ENCODE measurements at regions not wholly inside any gene's neighbourhood (a gene's known extent, or its start where the extent isn't known, plus 50 kb on each side); places are given as distances from the start of the nearest gene placed in this dataset.

DNA sequence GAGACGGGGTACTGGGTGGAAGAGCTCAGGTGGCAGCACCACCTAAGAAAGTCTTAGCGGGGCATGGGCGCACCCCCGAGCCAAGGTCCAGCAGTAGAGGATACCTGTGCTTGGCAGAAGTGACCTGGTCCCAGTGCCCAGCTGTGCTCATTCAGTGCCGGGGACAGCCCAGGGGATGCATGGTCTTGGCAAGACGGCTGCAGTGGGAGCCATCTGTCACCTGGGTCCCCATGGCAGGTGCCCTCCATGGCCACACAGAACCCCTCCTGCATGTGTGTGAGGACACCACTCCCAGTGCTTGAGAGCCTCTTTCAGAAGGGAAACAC, 664.7 kb downstream of the QKI start:
- Mint-ChIP-seq H3K9me3 (peaks cover 0 to 2% of the 10 kb centered on the region in 2 experiments; a peak in 1 of 5 replicates), H3K27me3 (ENCODE audit: low read depth) (peaks cover 2% of the 10 kb centered on the region), H3K27ac (no peak overlapping the region), H3K4me1 (peaks cover 12 to 13% of the 10 kb centered on the region in 2 experiments), H3K4me3 (no peak overlapping the region), H3K36me3 (ENCODE audit: insufficient read depth in 1 of 3, low read depth in 3 of 3) (peaks cover 0 to 5% (median 0%) of the 10 kb centered on the region in 3 experiments; a peak in 2 of 7 replicates)
- no peak overlapping the region for H2BK20ac ChIP-seq (ENCODE audit: low read depth, low read length, poor library complexity, severe bottlenecking)
- H2BK15ac ChIP-seq (ENCODE audit: low read depth, low read length): no peak overlapping the region
- no peak overlapping the region for H2BK120ac ChIP-seq (ENCODE audit: low read depth, low read length, poor library complexity, severe bottlenecking)
- H3K9me3 ChIP-seq (ENCODE audit: control insufficient read depth, low read depth, low read length): no peaks in the 10 kb centered on the region
- no peaks in the 10 kb centered on the region for H3K79me1 ChIP-seq (ENCODE audit: insufficient read depth, low read depth, low read length, poor library complexity, severe bottlenecking)
- no peaks in the 10 kb centered on the region; the same call in 1 of the 2 replicates for H3K4me1 ChIP-seq (ENCODE audit: insufficient read depth, low read length)
- H2AK5ac ChIP-seq (ENCODE audit: insufficient read length, low read length): no peak overlapping the region
- no peak overlapping the region for H3K23ac ChIP-seq (ENCODE audit: insufficient read length, low read depth, low read length)
- no peak overlapping the region for H3K56ac ChIP-seq (ENCODE audit: insufficient read length, low read depth, low read length)
- no peak overlapping the region for H2BK12ac ChIP-seq (ENCODE audit: insufficient read length, low read depth, low read length)
- no peak overlapping the region for H2AFZ ChIP-seq (ENCODE audit: low read length)
- H3K27ac ChIP-seq (ENCODE audit: insufficient read length, low read depth, low read length): no peak overlapping the region
- H4K8ac ChIP-seq (replicated peaks; ENCODE audit: insufficient read length, low read depth, low read length): no peak overlapping the region
- TF ChIP-seq, protein P1, sequence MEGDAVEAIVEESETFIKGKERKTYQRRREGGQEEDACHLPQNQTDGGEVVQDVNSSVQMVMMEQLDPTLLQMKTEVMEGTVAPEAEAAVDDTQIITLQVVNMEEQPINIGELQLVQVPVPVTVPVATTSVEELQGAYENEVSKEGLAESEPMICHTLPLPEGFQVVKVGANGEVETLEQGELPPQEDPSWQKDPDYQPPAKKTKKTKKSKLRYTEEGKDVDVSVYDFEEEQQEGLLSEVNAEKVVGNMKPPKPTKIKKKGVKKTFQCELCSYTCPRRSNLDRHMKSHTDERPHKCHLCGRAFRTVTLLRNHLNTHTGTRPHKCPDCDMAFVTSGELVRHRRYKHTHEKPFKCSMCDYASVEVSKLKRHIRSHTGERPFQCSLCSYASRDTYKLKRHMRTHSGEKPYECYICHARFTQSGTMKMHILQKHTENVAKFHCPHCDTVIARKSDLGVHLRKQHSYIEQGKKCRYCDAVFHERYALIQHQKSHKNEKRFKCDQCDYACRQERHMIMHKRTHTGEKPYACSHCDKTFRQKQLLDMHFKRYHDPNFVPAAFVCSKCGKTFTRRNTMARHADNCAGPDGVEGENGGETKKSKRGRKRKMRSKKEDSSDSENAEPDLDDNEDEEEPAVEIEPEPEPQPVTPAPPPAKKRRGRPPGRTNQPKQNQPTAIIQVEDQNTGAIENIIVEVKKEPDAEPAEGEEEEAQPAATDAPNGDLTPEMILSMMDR (conservative IDR thresholded peaks at IDR 0.05): no peak
- WGBS (ENCODE audit: extremely low coverage, insufficient read length, low lambda C conversion rate): no CpG with 5 or more reads among the region's 6 CpGs
- no peak overlapping the region for H3K18ac ChIP-seq (ENCODE audit: insufficient read length, low read depth, low read length)
- no peaks in the 10 kb centered on the region for H3K27me3 ChIP-seq (ENCODE audit: insufficient read depth, low read length)
- H3K4me2 ChIP-seq (ENCODE audit: insufficient read depth, insufficient read length, low read length): no peak overlapping the region
- no peak for DNase-seq
- H4K91ac ChIP-seq (ENCODE audit: insufficient read length, low read depth, low read length): no peak overlapping the region
- no peak overlapping the region for H3K4ac ChIP-seq (ENCODE audit: low read depth, low read length)
- no peaks in the 10 kb centered on the region for H3K23me2 ChIP-seq (ENCODE audit: insufficient read length, low read depth, low read length, poor library complexity, severe bottlenecking)
- H4K5ac ChIP-seq (ENCODE audit: insufficient read length, low read depth, low read length): no peak overlapping the region
- no peaks in the 10 kb centered on the region for H3K79me2 ChIP-seq (ENCODE audit: insufficient read depth, low read length)
- no peak overlapping the region for H3K9ac ChIP-seq (ENCODE audit: extremely low read depth, insufficient read length, low read length)
- no peak overlapping the region for H2BK5ac ChIP-seq (ENCODE audit: insufficient read length, low read length)
- H4K20me1 ChIP-seq (ENCODE audit: control insufficient read depth, insufficient read depth, insufficient read length): no peaks in the 10 kb centered on the region
- H3K14ac ChIP-seq (ENCODE audit: insufficient read depth, low read length): no peak overlapping the region
- H3T11ph ChIP-seq (ENCODE audit: low read length): no peak overlapping the region

Measured in H9 (cell line).